Caco-2 (cell line): ENCODE measurements at regions not wholly inside any gene's neighbourhood (a gene's known extent, or its start where the extent isn't known, plus 50 kb on each side); places are given as distances from the start of the nearest gene placed in this dataset.

Experiments used
- BruUV-seq: library from RNA; stranded (reverse); fragments of 400-500 nt; replicated peaks from 2 replicates; lab custom pipeline; 2021; lab: Mats Ljungman, UMichigan
- CTCF ChIA-PET: fragments of 300-600 bp; sonication (Branson Sonifier 250); formaldehyde crosslinking; loops from one replicate; lab custom pipeline; 2022; ENCODE audit warnings: antibody characterized with exemption; lab: Charles Lee
- POLR2A ChIA-PET: fragments of 300-600 bp; sonication (Branson Sonifier 250); formaldehyde crosslinking; loops from one replicate; lab custom pipeline; 2022; ENCODE audit warnings: antibody characterized with exemption; lab: Charles Lee
- DNase-seq, 2 experiments: peaks; one replicate each; pipeline versions ENCODE4 v3.0.0 to v3.0.0-alpha.2; 2020 to 2022
- H3K27me3 ChIP-seq: replicated peaks from 2 replicates; pipeline ENCODE4 v1.6.0; 2011; ENCODE audit warnings: low read length; ENCODE audit not compliant: control insufficient read depth, insufficient read depth
- H3K36me3 ChIP-seq: 2 replicates; pipeline ENCODE4 v1.5.1; 2011; ENCODE audit warnings: low read length; ENCODE audit not compliant: control insufficient read depth, insufficient read depth
- H3K4me1 ChIP-seq: fragments of 250-450 bp; sonication (Bioruptor Pico); 2 replicates; pipeline ENCODE4 v1.5.1; 2020; ENCODE audit warnings: mild to moderate bottlenecking
- H3K4me3 ChIP-seq: 2 replicates; pipeline ENCODE4 v1.5.1; 2011; ENCODE audit warnings: low read depth, mild to moderate bottlenecking, control low read depth, low read length
- H3K9me3 ChIP-seq: fragments of 250-450 bp; sonication (Bioruptor Pico); 2 replicates; pipeline ENCODE4 v1.5.1; 2020; ENCODE audit warnings: mild to moderate bottlenecking, moderate library complexity
- H3K27ac Mint-ChIP-seq: one replicate; pipeline ENCODE4 v1.8.0; 2022; ENCODE audit warnings: mixed read lengths; ENCODE audit not compliant: unreplicated experiment
- H3K27me3 Mint-ChIP-seq: one replicate; pipeline ENCODE4 v1.8.0; 2022; ENCODE audit warnings: mixed read lengths; ENCODE audit not compliant: insufficient read depth, unreplicated experiment
- H3K36me3 Mint-ChIP-seq: one replicate; pipeline ENCODE4 v1.8.0; 2022; ENCODE audit warnings: mild to moderate bottlenecking, mixed read lengths; ENCODE audit not compliant: insufficient read depth, unreplicated experiment
- H3K4me1 Mint-ChIP-seq: one replicate; pipeline ENCODE4 v1.8.0; 2022; ENCODE audit warnings: low read depth, mixed read lengths; ENCODE audit not compliant: unreplicated experiment
- H3K4me3 Mint-ChIP-seq: one replicate; pipeline ENCODE4 v1.8.0; 2022; ENCODE audit warnings: mild to moderate bottlenecking, moderate library complexity, mixed read lengths; ENCODE audit not compliant: unreplicated experiment
- H3K9me3 Mint-ChIP-seq: one replicate; pipeline ENCODE4 v1.8.0; 2022; ENCODE audit warnings: mixed read lengths; ENCODE audit not compliant: unreplicated experiment
- intact Hi-C: fragments of 100-400 bp; cut with micrococcal nuclease; formaldehyde crosslinking; loops from one replicate; pipeline ENCODE4 v1.10.0; 2022; ENCODE audit not compliant: unreplicated experiment
- TF ChIP-seq, protein P1 (sequence below), 2 experiments: fragments of 200-600 bp in 1 of 2; IDR thresholded peaks; 1 replicate in 1 of 2; 2 replicates in 1 of 2; pipeline versions ENCODE4 v1.5.1 to v1.8.0; 2011 to 2022; ENCODE audit warnings: antibody characterized with exemption in 1 of 2, control low read depth in 1 of 2, inconsistent platforms in 1 of 2, low read depth in 1 of 2, low read length in 1 of 2, mild to moderate bottlenecking in 1 of 2, moderate library complexity in 1 of 2; ENCODE audit not compliant: insufficient read depth in 1 of 2, severe bottlenecking in 1 of 2, unreplicated experiment in 1 of 2

DNA sequence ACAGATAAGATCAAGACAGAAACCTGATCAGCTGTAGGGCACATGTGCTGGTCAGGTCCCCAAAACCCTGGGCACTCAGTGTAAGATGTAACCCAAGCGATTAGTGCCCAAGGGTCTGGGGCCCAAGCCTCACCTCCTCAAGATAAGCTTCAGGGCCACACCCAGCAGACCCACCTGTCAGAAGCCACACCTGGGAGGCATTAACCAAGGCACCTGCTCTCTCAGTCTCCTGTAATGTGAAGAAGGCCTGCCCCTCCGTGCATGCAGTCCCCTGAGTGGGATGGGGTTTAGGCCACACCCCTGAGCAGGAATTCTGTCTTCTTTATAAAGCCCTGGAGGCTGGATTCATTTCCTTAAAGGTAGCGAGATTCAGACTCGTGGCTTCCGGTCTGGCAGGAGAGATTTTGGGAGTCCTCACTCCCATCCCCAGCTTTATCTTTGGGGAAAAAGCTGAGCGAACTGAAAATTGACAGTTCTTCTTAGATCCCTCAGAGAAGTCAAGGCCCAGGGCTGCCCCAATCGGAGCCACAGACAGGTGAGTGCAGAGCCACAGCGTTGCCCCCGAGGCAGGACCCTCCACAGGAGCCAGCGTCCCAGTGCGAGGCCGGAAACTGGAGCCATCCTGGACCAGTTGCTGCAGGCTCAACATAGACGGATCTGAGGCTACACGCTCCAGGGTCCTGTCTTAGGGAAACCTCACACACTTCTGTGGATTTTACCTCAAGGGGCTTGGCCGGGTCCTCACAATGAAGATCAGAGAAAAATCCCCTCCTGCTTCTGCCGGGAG, 357.6 kb upstream of the IRX4 start:
- no peaks in the 10 kb centered on the region for H3K36me3 Mint-ChIP-seq
- no TSS peak for BruUV-seq
- H3K27me3 ChIP-seq, result no peaks in the 10 kb centered on the region

DNA sequence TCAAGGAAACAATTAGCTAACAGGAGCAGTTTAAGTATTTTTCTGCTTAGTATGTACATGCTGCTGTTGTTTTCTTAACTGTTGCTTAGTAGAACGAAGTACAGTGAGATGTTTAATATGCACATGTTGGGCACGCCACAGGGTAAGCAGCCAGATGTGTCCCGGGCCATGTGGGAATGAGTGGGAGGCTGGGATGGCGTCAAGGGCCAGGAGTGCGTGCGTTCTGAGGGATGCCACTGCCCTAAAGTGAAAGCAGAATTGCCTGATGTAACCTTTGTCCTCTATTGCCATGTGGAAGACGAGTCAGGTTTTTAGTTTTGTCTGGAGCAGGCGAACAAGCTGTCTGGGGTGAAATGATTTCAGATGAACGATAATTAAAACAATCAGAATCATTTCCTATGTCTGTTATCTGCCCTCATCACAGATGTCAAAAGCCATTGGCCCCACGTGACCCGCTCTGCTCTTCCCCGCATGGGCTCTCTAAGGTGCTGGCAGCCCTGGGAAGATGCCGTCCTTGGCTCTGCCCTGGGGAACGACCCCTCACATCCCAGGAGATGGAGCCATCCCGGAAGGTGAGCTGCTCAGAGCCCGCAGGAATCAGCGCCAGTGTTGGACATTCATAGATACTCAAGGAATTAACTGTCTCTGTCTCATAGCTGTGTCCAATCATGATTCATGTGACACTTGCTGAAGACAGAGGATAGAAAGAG, 356.6 kb upstream of the IRX4 start:
- TF ChIP-seq, protein P1, sequence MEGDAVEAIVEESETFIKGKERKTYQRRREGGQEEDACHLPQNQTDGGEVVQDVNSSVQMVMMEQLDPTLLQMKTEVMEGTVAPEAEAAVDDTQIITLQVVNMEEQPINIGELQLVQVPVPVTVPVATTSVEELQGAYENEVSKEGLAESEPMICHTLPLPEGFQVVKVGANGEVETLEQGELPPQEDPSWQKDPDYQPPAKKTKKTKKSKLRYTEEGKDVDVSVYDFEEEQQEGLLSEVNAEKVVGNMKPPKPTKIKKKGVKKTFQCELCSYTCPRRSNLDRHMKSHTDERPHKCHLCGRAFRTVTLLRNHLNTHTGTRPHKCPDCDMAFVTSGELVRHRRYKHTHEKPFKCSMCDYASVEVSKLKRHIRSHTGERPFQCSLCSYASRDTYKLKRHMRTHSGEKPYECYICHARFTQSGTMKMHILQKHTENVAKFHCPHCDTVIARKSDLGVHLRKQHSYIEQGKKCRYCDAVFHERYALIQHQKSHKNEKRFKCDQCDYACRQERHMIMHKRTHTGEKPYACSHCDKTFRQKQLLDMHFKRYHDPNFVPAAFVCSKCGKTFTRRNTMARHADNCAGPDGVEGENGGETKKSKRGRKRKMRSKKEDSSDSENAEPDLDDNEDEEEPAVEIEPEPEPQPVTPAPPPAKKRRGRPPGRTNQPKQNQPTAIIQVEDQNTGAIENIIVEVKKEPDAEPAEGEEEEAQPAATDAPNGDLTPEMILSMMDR (IDR thresholded peaks at IDR 0.05; ENCODE audit: insufficient read depth in 1 of 2, low read depth in 1 of 2, low read length in 1 of 2, severe bottlenecking in 1 of 2, unreplicated experiment in 1 of 2), result no peak
- no peak overlapping the region for H3K27ac Mint-ChIP-seq
- no peaks in the 10 kb centered on the region for H3K4me1 Mint-ChIP-seq
- intact Hi-C loops, result no loop called here
- CTCF ChIA-PET, result no interaction called here
- Histone ChIP-seq H3K4me3 (no peak overlapping the region), H3K36me3 (no peaks in the 10 kb centered on the region), H3K4me1 (no peaks in the 10 kb centered on the region), H3K9me3 (peaks cover 12% of the 10 kb centered on the region), H3K27me3 (no peaks in the 10 kb centered on the region)
- DNase-seq, result no peak
- POLR2A ChIA-PET, result no interaction called here
- peaks cover 25% of the 10 kb centered on the region for H3K9me3 Mint-ChIP-seq
- H3K36me3 Mint-ChIP-seq, result no peaks in the 10 kb centered on the region
- no peaks in the 10 kb centered on the region for H3K27me3 Mint-ChIP-seq
- no peak overlapping the region for H3K4me3 Mint-ChIP-seq
- BruUV-seq, result no TSS peak

More for the DNA sequence above, 357.6 kb upstream of the IRX4 start:
- Mint-ChIP-seq H3K4me3 (no peak overlapping the region), H3K27ac (no peak overlapping the region), H3K4me1 (no peaks in the 10 kb centered on the region), H3K9me3 (peaks cover 15% of the 10 kb centered on the region), H3K27me3 (no peaks in the 10 kb centered on the region)
- DNase-seq, result no peak
- ChIA-PET CTCF (no interaction called here), POLR2A (no interaction called here)
- TF ChIP-seq, protein P1 (IDR thresholded peaks at IDR 0.05; ENCODE audit: insufficient read depth in 1 of 2, low read depth in 1 of 2, low read length in 1 of 2, severe bottlenecking in 1 of 2, unreplicated experiment in 1 of 2), result no peak
- H3K4me3 ChIP-seq, result no peak overlapping the region
- H3K9me3 ChIP-seq, result peaks cover 6% of the 10 kb centered on the region
- no peaks in the 10 kb centered on the region for H3K36me3 ChIP-seq
- intact Hi-C loops, result no loop called here
- H3K4me1 ChIP-seq, result no peaks in the 10 kb centered on the region

DNA sequence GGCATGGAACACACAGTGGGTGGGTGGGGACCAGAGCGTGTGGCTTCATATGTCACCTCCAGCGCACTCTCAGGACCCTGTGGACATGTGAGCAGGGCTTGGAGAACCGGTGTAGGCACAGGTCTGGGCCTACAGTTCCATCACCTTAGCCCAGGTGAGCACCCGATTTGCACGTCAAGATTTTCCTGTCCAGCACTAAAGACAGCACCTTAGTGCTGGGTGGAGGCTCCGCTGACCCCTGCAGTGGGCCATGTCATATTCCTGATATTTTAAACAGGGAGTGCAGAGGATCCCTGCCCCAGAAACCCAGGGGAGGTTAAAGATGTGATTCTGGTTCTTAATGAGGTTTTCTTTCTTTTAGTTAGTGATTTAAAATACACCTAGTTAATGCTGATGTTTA, 356.0 kb upstream of the IRX4 start:
- DNase-seq, result no peak
- H3K27me3 Mint-ChIP-seq, result no peaks in the 10 kb centered on the region
- intact Hi-C loops, result no loop called here
- no peaks in the 10 kb centered on the region for H3K36me3 Mint-ChIP-seq
- H3K4me1 Mint-ChIP-seq, result no peaks in the 10 kb centered on the region
- no peak overlapping the region for H3K27ac Mint-ChIP-seq
- no peak overlapping the region for H3K4me3 Mint-ChIP-seq
- Histone ChIP-seq H3K27me3 (no peaks in the 10 kb centered on the region), H3K9me3 (peaks cover 14% of the 10 kb centered on the region), H3K4me3 (no peak overlapping the region), H3K36me3 (no peaks in the 10 kb centered on the region), H3K4me1 (no peaks in the 10 kb centered on the region)
- peaks cover 30% of the 10 kb centered on the region for H3K9me3 Mint-ChIP-seq
- ChIA-PET CTCF (no interaction called here), POLR2A (no interaction called here)
- BruUV-seq, result no TSS peak
- TF ChIP-seq, protein P1 (IDR thresholded peaks at IDR 0.05; ENCODE audit: insufficient read depth in 1 of 2, low read depth in 1 of 2, low read length in 1 of 2, severe bottlenecking in 1 of 2, unreplicated experiment in 1 of 2), result no peak
